Right lobe of liver (tissue), 6 donors: ENCODE measurements at regions not wholly inside any gene's neighbourhood (a gene's known extent, or its start where the extent isn't known, plus 50 kb on each side); places are given as distances from the start of the nearest gene placed in this dataset.

Experiments used
- ATAC-seq, 4 donors: fragments of 200-7000 bp; cut with Tn5 transposase; one replicate each; pipeline ENCODE4 v1.9.1; 2020; ENCODE audit warnings: mild to moderate bottlenecking in 4 of 4, moderate library complexity in 4 of 4
- DNase-seq, 3 donors: peaks; one replicate each; pipeline ENCODE4 v3.0.0-alpha.2; 2020
- H3K27ac ChIP-seq, 3 donors: fragments of 200-600 bp; one replicate each; pipeline ENCODE4 v1.8.0; 2022
- H3K27me3 ChIP-seq, 2 donors: fragments of 200-600 bp; one replicate each; pipeline ENCODE4 v1.8.0; 2022
- H3K36me3 ChIP-seq, 4 donors: fragments of 200-600 bp; sonication (generic) in 1 of 4; one replicate each; pipeline versions ENCODE4 v1.5.1 to v1.8.0; 2017 to 2022; ENCODE audit warnings: control low read depth in 1 of 4
- H3K4me1 ChIP-seq, 4 donors: fragments of 200-600 bp; sonication (generic) in 1 of 4; one replicate each; pipeline versions ENCODE4 v1.5.1 to v1.8.0; 2017 to 2022; ENCODE audit warnings: control low read depth in 1 of 4
- H3K4me3 ChIP-seq, 3 donors: fragments of 200-600 bp; one replicate each; pipeline ENCODE4 v1.8.0; 2022
- H3K9me3 ChIP-seq, 4 donors: fragments of 200-600 bp; sonication (generic) in 1 of 4; one replicate each; pipeline versions ENCODE4 v1.5.1 to v1.8.0; 2017 to 2022; ENCODE audit warnings: control low read depth in 1 of 4
- POLR2A ChIP-seq: fragments of 450-650 bp; IDR thresholded peaks from one replicate; pipeline ENCODE4 v1.6.1; 2017; ENCODE audit warnings: antibody characterized with exemption, mild to moderate bottlenecking
- WGBS: methylation state at CpG from one replicate; pipeline ENCODE4 v1.1.6; 2018; ENCODE audit warnings: low coverage, low lambda C conversion rate; ENCODE audit not compliant: insufficient coverage; ENCODE audit errors: missing lambda C conversion rate; 5-methylcytosine and 5-hydroxymethylcytosine counted together
- intact Hi-C, 2 donors: fragments of 100-400 bp; cut with DNase I; formaldehyde crosslinking; loops; one replicate each; pipeline versions ENCODE4 v1.11.2 to v1.14.1; 2022
- TF ChIP-seq, protein P1 (sequence below), 4 donors: fragments of 200-600 bp in 3 of 4; fragments of 450-650 bp in 1 of 4; IDR thresholded peaks; one replicate each; pipeline versions ENCODE4 v1.5.1 to v1.8.0; 2016 to 2022; ENCODE audit warnings: antibody characterized with exemption in 4 of 4, mild to moderate bottlenecking in 2 of 4
- donor health status: DM: no; HTN: yes; CAD: no.
- donor health status: DM: no; HTN: no; CAD: no.
- donor health status: DM: no; HTN: no; CAD: no.
- donor health status: DM: no; HTN: yes; CAD: no.
- donor health status: DM: no; HTN: yes; CAD: no.

DNA sequence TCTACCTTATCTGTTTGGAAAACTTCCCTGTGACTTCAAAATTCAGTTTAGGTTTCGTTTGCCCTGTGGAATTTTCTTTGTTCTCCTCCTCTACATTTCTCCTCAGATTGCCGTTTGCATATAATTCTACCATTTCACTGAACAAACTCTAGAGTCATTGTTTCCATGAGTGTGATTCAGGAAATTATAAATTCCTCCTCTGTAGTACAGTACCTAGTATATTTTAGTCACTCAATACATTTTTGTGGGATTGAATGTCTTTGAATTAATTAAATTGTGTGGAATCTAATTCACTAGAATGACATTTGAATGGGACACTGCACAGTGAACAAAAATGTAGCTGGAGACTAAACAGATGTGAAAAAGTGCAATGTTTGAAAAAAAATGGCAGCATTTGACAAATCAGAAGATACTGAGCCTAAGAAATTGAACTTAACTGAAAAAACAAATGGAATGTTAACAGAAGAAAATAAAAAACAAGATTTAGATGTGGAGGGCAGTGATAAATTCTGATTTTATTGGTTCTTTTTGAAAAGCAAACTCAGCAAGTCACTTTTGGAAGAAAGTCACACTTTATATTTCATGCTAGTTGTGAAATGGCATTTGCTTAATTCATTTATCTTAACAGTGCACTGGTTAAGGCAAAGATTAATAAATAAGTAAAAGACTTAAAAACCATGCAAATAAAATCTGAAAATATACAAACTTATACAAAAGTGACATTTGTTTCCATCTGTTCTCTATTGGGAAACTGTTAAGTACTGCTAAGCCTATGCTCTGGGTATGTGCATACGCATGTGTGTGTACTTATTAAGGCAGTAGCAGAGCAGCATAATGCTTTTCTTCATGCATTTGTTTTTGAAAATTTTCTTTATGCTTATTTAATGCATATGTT, 512.3 kb downstream of the FAT4 start:
- DNase-seq (no peak), ATAC-seq (no peak)
- no peaks in the 10 kb centered on the region for H3K9me3 ChIP-seq
- no peaks in the 10 kb centered on the region for H3K36me3 ChIP-seq
- 45% methylated on average over 3 of the region's 3 CpGs for WGBS
- intact Hi-C loops, result no loop called here
- H3K27me3 ChIP-seq, result no peaks in the 10 kb centered on the region
- no peak overlapping the region for H3K27ac ChIP-seq
- H3K4me1 ChIP-seq, result no peaks in the 10 kb centered on the region
- H3K4me3 ChIP-seq, result no peak overlapping the region
- no peak for TF ChIP-seq POLR2A
- TF ChIP-seq, protein P1, sequence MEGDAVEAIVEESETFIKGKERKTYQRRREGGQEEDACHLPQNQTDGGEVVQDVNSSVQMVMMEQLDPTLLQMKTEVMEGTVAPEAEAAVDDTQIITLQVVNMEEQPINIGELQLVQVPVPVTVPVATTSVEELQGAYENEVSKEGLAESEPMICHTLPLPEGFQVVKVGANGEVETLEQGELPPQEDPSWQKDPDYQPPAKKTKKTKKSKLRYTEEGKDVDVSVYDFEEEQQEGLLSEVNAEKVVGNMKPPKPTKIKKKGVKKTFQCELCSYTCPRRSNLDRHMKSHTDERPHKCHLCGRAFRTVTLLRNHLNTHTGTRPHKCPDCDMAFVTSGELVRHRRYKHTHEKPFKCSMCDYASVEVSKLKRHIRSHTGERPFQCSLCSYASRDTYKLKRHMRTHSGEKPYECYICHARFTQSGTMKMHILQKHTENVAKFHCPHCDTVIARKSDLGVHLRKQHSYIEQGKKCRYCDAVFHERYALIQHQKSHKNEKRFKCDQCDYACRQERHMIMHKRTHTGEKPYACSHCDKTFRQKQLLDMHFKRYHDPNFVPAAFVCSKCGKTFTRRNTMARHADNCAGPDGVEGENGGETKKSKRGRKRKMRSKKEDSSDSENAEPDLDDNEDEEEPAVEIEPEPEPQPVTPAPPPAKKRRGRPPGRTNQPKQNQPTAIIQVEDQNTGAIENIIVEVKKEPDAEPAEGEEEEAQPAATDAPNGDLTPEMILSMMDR (IDR thresholded peaks at IDR 0.05), result no peak

DNA sequence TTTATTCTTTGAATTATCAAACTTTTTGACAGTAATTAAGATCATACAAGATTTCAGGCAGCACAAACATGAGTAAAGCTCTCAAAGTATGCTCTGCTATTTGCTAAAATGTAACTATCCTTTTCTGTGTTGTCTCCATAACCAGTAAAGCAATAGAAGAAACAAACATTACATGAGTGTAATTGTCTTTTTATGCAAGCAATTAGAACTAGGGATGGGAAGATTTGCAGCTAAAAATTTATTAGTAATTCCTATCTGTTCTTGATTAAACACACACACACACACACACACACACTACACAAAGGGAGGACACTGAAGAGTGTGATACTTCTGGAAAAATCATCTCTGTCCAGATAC, 512.9 kb downstream of the FAT4 start:
- DNase-seq (no peak), ATAC-seq (no peak)
- no peak for TF ChIP-seq POLR2A
- TF ChIP-seq, protein P1 (IDR thresholded peaks at IDR 0.05), result no peak
- no peaks in the 10 kb centered on the region for H3K36me3 ChIP-seq
- H3K9me3 ChIP-seq, result no peaks in the 10 kb centered on the region
- no peak overlapping the region for H3K27ac ChIP-seq
- intact Hi-C loops, result no loop called here
- H3K4me1 ChIP-seq, result no peaks in the 10 kb centered on the region
- H3K4me3 ChIP-seq, result no peak overlapping the region
- no peaks in the 10 kb centered on the region for H3K27me3 ChIP-seq

DNA sequence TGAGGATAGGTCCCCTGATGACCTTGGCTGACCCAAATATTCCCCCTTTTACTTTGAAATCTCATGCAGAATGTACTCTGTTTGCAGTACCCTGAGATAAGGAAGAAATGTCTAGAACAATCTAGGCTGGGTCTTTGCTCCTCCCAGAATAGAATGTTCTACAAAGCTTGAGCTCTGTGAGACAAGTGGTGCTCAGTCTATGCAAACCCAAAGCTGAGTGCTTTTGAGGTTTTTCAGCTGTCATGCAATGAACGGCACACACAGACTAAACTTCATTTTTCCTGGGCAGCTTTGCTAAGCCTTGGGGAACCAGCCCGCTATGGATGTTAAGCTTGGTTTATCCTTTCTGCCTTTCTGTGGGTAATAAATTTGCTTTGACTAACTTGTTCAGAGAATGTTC, 513.6 kb downstream of the FAT4 start:
- TF ChIP-seq, protein P1 (IDR thresholded peaks at IDR 0.05), result no peak
- TF ChIP-seq POLR2A, result no peak
- DNase-seq (no peak), ATAC-seq (no peak)
- no peaks in the 10 kb centered on the region for H3K36me3 ChIP-seq
- intact Hi-C loops, result no loop called here
- H3K27me3 ChIP-seq, result no peaks in the 10 kb centered on the region
- WGBS, result 25% methylated on average over 1 of the region's 2 CpGs
- H3K4me1 ChIP-seq, result no peaks in the 10 kb centered on the region
- no peaks in the 10 kb centered on the region for H3K9me3 ChIP-seq
- H3K27ac ChIP-seq, result no peak overlapping the region
- H3K4me3 ChIP-seq, result no peak overlapping the region

DNA sequence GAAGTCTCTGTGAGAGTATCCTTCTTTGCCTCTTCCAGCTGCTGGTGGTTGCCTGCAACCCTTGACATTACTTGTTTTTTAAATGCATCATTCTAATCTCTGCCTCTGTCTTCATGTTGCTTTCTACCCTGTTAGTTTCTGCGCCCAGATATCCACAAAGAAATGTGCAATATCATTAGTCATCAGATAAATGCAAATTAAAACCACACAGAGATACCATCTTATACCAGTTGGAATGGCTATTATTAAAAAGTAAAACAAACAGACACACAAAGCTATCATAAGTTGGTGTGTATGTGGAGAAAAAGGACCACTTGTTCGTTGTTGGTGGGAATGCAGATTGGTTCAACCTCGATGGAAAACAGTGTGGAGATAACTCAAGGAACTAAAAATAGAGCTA, 517.4 kb downstream of the FAT4 start:
- no peaks in the 10 kb centered on the region for H3K4me1 ChIP-seq
- intact Hi-C loops, result no loop called here
- DNase-seq, result no peak
- 34% methylated on average over 3 of the region's 3 CpGs for WGBS
- H3K9me3 ChIP-seq, result no peaks in the 10 kb centered on the region
- H3K27ac ChIP-seq, result no peak overlapping the region
- no peak overlapping the region for H3K4me3 ChIP-seq
- H3K27me3 ChIP-seq, result no peaks in the 10 kb centered on the region
- TF ChIP-seq, protein P1 (IDR thresholded peaks at IDR 0.05), result no peak
- no peak for ATAC-seq
- H3K36me3 ChIP-seq, result no peaks in the 10 kb centered on the region
